ENCODE measurements at regions not wholly inside any gene's neighbourhood (a gene's known extent, or its start where the extent isn't known, plus 50 kb on each side); places are given as distances from the start of the nearest gene placed in this dataset.

GRCh38 chr2:9696731-9697130 lies 65.9 kb upstream of the YWHAQ start:
- Histone ChIP-seq H3K4me3 (ENCODE audit: low read depth in 1 of 2, low read length in 2 of 2) (no peak overlapping the region), H3K9me3 (ENCODE audit: control insufficient read depth in 1 of 2, low read length in 2 of 2) (no peaks in the 10 kb centered on the region), H3K36me3 (ENCODE audit: control insufficient read depth in 1 of 2, insufficient read depth in 2 of 2, low read length in 2 of 2) (no peaks in the 10 kb centered on the region), H3K9ac (ENCODE audit: low read depth in 1 of 2, low read length in 2 of 2) (no peak overlapping the region), H3K27ac (ENCODE audit: low read depth, low read length) (no peak overlapping the region), H3K27me3 (ENCODE audit: control insufficient read depth in 1 of 2, insufficient read depth in 2 of 2, low read length in 2 of 2) (no peaks in the 10 kb centered on the region), H3K4me1 (ENCODE audit: control insufficient read depth in 1 of 2, insufficient read depth in 2 of 2, low read length in 2 of 2) (peaks cover 4 to 7% of the 10 kb centered on the region in 2 donors)

- Histone ChIP-seq H3K9me3 (ENCODE audit: control insufficient read depth in 1 of 2, low read length in 2 of 2) (no peaks in the 10 kb centered on the region), H3K27me3 (ENCODE audit: control insufficient read depth in 1 of 2, insufficient read depth in 2 of 2, low read length in 2 of 2) (no peaks in the 10 kb centered on the region), H3K4me1 (ENCODE audit: control insufficient read depth in 1 of 2, insufficient read depth in 2 of 2, low read length in 2 of 2) (peaks cover 6 to 9% of the 10 kb centered on the region in 2 donors), H3K4me3 (ENCODE audit: low read depth in 1 of 2, low read length in 2 of 2) (no peak overlapping the region), H3K36me3 (ENCODE audit: control insufficient read depth in 1 of 2, insufficient read depth in 2 of 2, low read length in 2 of 2) (no peaks in the 10 kb centered on the region), H3K9ac (ENCODE audit: low read depth in 1 of 2, low read length in 2 of 2) (no peak overlapping the region), H3K27ac (ENCODE audit: low read depth, low read length) (no peak overlapping the region)
These were observed 67.1 kb upstream of the YWHAQ start for GRCh38 chr2:9697909-9698308.

DNA sequence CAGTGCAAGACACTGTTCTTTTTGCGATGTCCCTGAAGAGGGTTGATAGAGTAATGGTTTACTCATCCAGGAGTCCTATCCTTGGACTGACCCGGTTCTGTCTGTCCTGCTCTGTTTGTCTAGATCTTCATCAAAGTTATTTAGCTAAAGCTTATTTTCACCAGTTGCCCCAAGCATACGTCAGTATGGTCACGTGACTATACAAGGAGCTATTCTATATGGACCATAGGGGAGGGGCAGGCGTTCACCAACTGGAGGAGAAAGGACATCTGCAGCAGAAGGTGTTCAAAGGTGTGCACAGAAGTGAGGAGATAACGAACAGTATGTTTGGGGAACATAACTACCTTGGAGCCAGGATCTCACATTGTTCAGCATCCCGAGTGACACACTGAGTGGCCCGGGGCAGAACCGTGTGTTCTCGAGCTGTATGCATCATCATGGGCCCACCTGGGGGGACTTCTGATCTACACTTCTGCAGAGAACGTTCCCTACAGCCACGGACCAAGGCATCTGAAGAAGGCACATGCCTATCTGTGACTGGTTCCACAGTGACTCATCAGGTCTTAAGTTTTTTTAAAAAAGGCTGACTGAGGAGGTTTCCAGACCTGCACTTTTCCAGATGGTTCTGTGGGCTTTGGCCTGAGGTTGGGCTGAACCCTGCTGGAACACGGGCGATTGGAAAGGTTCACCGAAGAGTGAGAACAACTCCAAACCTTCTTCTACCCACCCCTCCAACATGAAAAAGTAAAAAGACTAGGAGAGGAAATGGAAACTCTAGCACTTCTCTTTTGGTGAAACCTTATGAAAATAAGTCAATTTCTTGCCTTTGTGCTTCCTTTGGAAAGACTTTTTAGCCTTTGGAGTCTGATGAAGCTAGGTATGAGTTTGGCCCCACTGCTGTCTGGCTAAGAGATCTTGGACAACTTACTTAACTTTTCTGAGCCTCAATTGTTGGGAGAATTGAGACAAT lies 68.6 kb upstream of the YWHAQ start:
- Histone ChIP-seq H3K4me1 (ENCODE audit: control insufficient read depth in 1 of 2, insufficient read depth in 2 of 2, low read length in 2 of 2) (peaks cover 17 to 18% of the 10 kb centered on the region in 2 donors), H3K27me3 (ENCODE audit: control insufficient read depth in 1 of 2, insufficient read depth in 2 of 2, low read length in 2 of 2) (no peaks in the 10 kb centered on the region), H3K9me3 (ENCODE audit: control insufficient read depth in 1 of 2, low read length in 2 of 2) (no peaks in the 10 kb centered on the region), H3K36me3 (ENCODE audit: control insufficient read depth in 1 of 2, insufficient read depth in 2 of 2, low read length in 2 of 2) (no peaks in the 10 kb centered on the region), H3K27ac (ENCODE audit: low read depth, low read length) (no peak overlapping the region), H3K4me3 (ENCODE audit: low read depth in 1 of 2, low read length in 2 of 2) (no peak overlapping the region), H3K9ac (ENCODE audit: low read depth in 1 of 2, low read length in 2 of 2) (no peak overlapping the region)

GRCh38 chr2:9700109-9700495 lies 69.3 kb upstream of the YWHAQ start:
- Histone ChIP-seq H3K9ac (ENCODE audit: low read depth in 1 of 2, low read length in 2 of 2) (no peak overlapping the region), H3K4me1 (ENCODE audit: control insufficient read depth in 1 of 2, insufficient read depth in 2 of 2, low read length in 2 of 2) (peaks cover 17 to 18% of the 10 kb centered on the region in 2 donors), H3K9me3 (ENCODE audit: control insufficient read depth in 1 of 2, low read length in 2 of 2) (no peaks in the 10 kb centered on the region), H3K36me3 (ENCODE audit: control insufficient read depth in 1 of 2, insufficient read depth in 2 of 2, low read length in 2 of 2) (no peaks in the 10 kb centered on the region), H3K4me3 (ENCODE audit: low read depth in 1 of 2, low read length in 2 of 2) (no peak overlapping the region), H3K27me3 (ENCODE audit: control insufficient read depth in 1 of 2, insufficient read depth in 2 of 2, low read length in 2 of 2) (no peaks in the 10 kb centered on the region), H3K27ac (ENCODE audit: low read depth, low read length) (no peak overlapping the region)

- no peak overlapping the region for H3K27ac ChIP-seq (ENCODE audit: low read depth, low read length)
These were observed 71.8 kb upstream of the YWHAQ start for GRCh38 chr2:9702604-9703084.

GRCh38 chr2:9703085-9703678 lies 72.4 kb upstream of the YWHAQ start:
- Histone ChIP-seq H3K27me3 (ENCODE audit: control insufficient read depth in 1 of 2, insufficient read depth in 2 of 2, low read length in 2 of 2) (no peaks in the 10 kb centered on the region), H3K27ac (ENCODE audit: low read depth, low read length) (no peak overlapping the region)

More at GRCh38 chr2:9702604-9703084, 71.8 kb upstream of the YWHAQ start:
- H3K36me3 ChIP-seq (ENCODE audit: control insufficient read depth in 1 of 2, insufficient read depth in 2 of 2, low read length in 2 of 2): no peaks in the 10 kb centered on the region
- H3K9ac ChIP-seq (ENCODE audit: low read depth in 1 of 2, low read length in 2 of 2): no peak overlapping the region
- no peaks in the 10 kb centered on the region for H3K27me3 ChIP-seq (ENCODE audit: control insufficient read depth in 1 of 2, insufficient read depth in 2 of 2, low read length in 2 of 2)
- no peak overlapping the region for H3K4me3 ChIP-seq (ENCODE audit: low read depth in 1 of 2, low read length in 2 of 2)
- peaks cover 17 to 18% of the 10 kb centered on the region in 2 donors for H3K4me1 ChIP-seq (ENCODE audit: control insufficient read depth in 1 of 2, insufficient read depth in 2 of 2, low read length in 2 of 2)
- H3K9me3 ChIP-seq (ENCODE audit: control insufficient read depth in 1 of 2, low read length in 2 of 2): no peaks in the 10 kb centered on the region

DNA sequence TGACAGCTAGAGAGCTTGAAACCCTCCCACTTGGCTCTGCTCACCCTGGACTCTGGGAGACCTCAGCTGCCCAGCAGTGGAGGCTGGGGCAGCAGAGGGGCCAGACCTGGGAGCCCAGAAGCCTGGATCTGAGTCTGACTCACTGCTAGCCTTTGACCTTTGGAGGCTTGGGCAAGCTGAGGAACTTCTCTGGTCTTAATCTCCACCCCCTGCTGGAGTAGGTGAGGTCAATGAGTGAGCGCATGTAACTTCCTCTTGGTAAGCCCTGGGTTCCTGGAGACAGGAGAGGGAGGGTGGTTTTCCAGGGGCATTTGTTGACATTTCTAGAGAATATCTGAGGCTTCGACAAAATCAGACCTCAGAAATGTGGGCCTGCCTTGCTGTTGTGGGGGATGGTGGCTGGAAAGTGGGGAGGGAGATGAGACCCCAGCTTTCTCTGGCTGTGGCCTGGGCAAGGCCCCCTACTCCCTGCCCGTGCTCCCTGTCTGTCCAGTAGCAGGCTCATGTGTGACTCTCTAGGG lies 73.0 kb upstream of the YWHAQ start:
- Histone ChIP-seq H3K4me3 (ENCODE audit: low read depth in 1 of 2, low read length in 2 of 2) (no peak overlapping the region), H3K9ac (ENCODE audit: low read depth in 1 of 2, low read length in 2 of 2) (no peak overlapping the region), H3K27me3 (ENCODE audit: control insufficient read depth in 1 of 2, insufficient read depth in 2 of 2, low read length in 2 of 2) (no peaks in the 10 kb centered on the region), H3K36me3 (ENCODE audit: control insufficient read depth in 1 of 2, insufficient read depth in 2 of 2, low read length in 2 of 2) (no peaks in the 10 kb centered on the region), H3K4me1 (ENCODE audit: control insufficient read depth in 1 of 2, insufficient read depth in 2 of 2, low read length in 2 of 2) (peaks cover 12 to 13% of the 10 kb centered on the region in 2 donors), H3K27ac (ENCODE audit: low read depth, low read length) (no peak overlapping the region), H3K9me3 (ENCODE audit: control insufficient read depth in 1 of 2, low read length in 2 of 2) (no peaks in the 10 kb centered on the region)

More at GRCh38 chr2:9703085-9703678, 72.4 kb upstream of the YWHAQ start:
- Histone ChIP-seq H3K4me3 (ENCODE audit: low read depth in 1 of 2, low read length in 2 of 2) (no peak overlapping the region), H3K36me3 (ENCODE audit: control insufficient read depth in 1 of 2, insufficient read depth in 2 of 2, low read length in 2 of 2) (no peaks in the 10 kb centered on the region), H3K4me1 (ENCODE audit: control insufficient read depth in 1 of 2, insufficient read depth in 2 of 2, low read length in 2 of 2) (peaks cover 14 to 15% of the 10 kb centered on the region in 2 donors), H3K9ac (ENCODE audit: low read depth in 1 of 2, low read length in 2 of 2) (no peak overlapping the region), H3K9me3 (ENCODE audit: control insufficient read depth in 1 of 2, low read length in 2 of 2) (no peaks in the 10 kb centered on the region)

GRCh38 chr2:9704600-9704999 lies 73.8 kb upstream of the YWHAQ start:
- no peaks in the 10 kb centered on the region for H3K27me3 ChIP-seq (ENCODE audit: control insufficient read depth in 1 of 2, insufficient read depth in 2 of 2, low read length in 2 of 2)
- H3K4me1 ChIP-seq (ENCODE audit: control insufficient read depth in 1 of 2, insufficient read depth in 2 of 2, low read length in 2 of 2): peaks cover 12 to 13% of the 10 kb centered on the region in 2 donors
- H3K9ac ChIP-seq (ENCODE audit: low read depth in 1 of 2, low read length in 2 of 2): no peak overlapping the region
- H3K9me3 ChIP-seq (ENCODE audit: control insufficient read depth in 1 of 2, low read length in 2 of 2): no peaks in the 10 kb centered on the region
- no peak overlapping the region for H3K27ac ChIP-seq (ENCODE audit: low read depth, low read length)
- no peaks in the 10 kb centered on the region for H3K36me3 ChIP-seq (ENCODE audit: control insufficient read depth in 1 of 2, insufficient read depth in 2 of 2, low read length in 2 of 2)
- H3K4me3 ChIP-seq (ENCODE audit: low read depth in 1 of 2, low read length in 2 of 2): no peak overlapping the region

DNA sequence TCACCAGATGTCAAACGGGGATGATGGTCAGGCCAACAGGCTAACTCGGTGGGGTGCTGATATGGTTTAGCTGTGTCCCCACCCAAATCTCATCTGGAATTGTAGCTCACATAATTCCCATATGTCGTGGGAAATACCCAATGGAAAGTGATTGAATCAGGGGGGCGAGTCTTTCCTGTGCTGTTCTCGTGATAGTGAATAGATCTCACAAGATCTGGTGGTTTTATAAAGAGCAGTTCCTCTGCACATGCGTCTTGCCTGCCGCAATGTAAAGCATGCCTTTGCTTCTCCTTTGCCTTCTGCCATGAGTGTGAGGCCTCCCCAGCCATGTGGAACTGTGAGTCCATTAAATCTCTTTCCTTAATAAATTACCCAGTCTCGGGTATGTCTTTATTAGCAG lies 74.4 kb upstream of the YWHAQ start:
- H3K4me3 ChIP-seq (ENCODE audit: low read depth in 1 of 2, low read length in 2 of 2): no peak overlapping the region
- H3K4me1 ChIP-seq (ENCODE audit: control insufficient read depth in 1 of 2, insufficient read depth in 2 of 2, low read length in 2 of 2): peaks cover 12 to 13% of the 10 kb centered on the region in 2 donors
- H3K9ac ChIP-seq (ENCODE audit: low read depth in 1 of 2, low read length in 2 of 2): no peak overlapping the region
- no peaks in the 10 kb centered on the region for H3K36me3 ChIP-seq (ENCODE audit: control insufficient read depth in 1 of 2, insufficient read depth in 2 of 2, low read length in 2 of 2)
- no peaks in the 10 kb centered on the region for H3K9me3 ChIP-seq (ENCODE audit: control insufficient read depth in 1 of 2, low read length in 2 of 2)
- no peak overlapping the region for H3K27ac ChIP-seq (ENCODE audit: low read depth, low read length)
- H3K27me3 ChIP-seq (ENCODE audit: control insufficient read depth in 1 of 2, insufficient read depth in 2 of 2, low read length in 2 of 2): no peaks in the 10 kb centered on the region

GRCh38 chr2:9707008-9707407 lies 76.2 kb upstream of the YWHAQ start:
- Histone ChIP-seq H3K27me3 (ENCODE audit: control insufficient read depth in 1 of 2, insufficient read depth in 2 of 2, low read length in 2 of 2) (no peaks in the 10 kb centered on the region), H3K4me1 (ENCODE audit: control insufficient read depth in 1 of 2, insufficient read depth in 2 of 2, low read length in 2 of 2) (peaks cover 12 to 13% of the 10 kb centered on the region in 2 donors), H3K9ac (ENCODE audit: low read depth in 1 of 2, low read length in 2 of 2) (no peak overlapping the region), H3K4me3 (ENCODE audit: low read depth in 1 of 2, low read length in 2 of 2) (no peak overlapping the region), H3K9me3 (ENCODE audit: control insufficient read depth in 1 of 2, low read length in 2 of 2) (no peaks in the 10 kb centered on the region), H3K36me3 (ENCODE audit: control insufficient read depth in 1 of 2, insufficient read depth in 2 of 2, low read length in 2 of 2) (no peaks in the 10 kb centered on the region), H3K27ac (ENCODE audit: low read depth, low read length) (no peak overlapping the region)

All from duodenal mucosa (tissue), 2 donors.